Choroid plexus epithelial cell (primary cell): ENCODE measurements at regions not wholly inside any gene's neighbourhood (a gene's known extent, or its start where the extent isn't known, plus 50 kb on each side); places are given as distances from the start of the nearest gene placed in this dataset.

Experiments used
- DNase-seq: peaks from one replicate; pipeline ENCODE4 v3.0.0-alpha.2; 2010; ENCODE audit warnings: low read depth
- H3K4me3 ChIP-seq: 2 replicates; pipeline ENCODE4 v1.5.1; 2011; ENCODE audit warnings: low read depth, mild to moderate bottlenecking, control low read depth, low read length, moderate library complexity
- CTCF ChIP-seq: conservative IDR thresholded peaks from 2 replicates; pipeline ENCODE4 v1.5.1; 2011; ENCODE audit warnings: low read depth, mild to moderate bottlenecking, control low read depth, inconsistent platforms, low read length, moderate library complexity

DNA sequence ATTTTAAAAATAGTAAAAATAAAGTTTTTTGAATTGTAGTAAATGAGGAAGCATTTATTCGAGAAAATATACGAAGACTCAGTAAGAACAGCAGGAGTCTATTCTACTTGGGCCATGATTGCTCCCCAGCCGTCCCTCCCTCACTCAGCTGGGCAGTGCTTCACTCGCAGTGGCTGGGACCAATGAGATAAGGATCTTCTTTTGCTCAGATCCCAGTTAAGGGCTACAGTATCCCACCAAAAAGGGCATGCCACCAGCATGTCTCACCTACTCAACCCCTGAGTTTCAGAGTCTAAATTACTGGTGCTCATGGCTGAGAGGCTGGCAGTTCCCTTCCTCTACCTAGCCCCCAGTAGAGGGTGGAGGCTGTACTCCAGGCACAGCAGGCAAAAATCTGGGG lies 455.7 kb upstream of the PFKP start:
- no peak overlapping the region for H3K4me3 ChIP-seq
- no peak for DNase-seq
- no peak for TF ChIP-seq CTCF

GRCh38 chr10:2610946-2611345 lies 456.4 kb upstream of the PFKP start:
- DNase-seq: no peak
- H3K4me3 ChIP-seq: no peak overlapping the region
- no peak for TF ChIP-seq CTCF

DNA sequence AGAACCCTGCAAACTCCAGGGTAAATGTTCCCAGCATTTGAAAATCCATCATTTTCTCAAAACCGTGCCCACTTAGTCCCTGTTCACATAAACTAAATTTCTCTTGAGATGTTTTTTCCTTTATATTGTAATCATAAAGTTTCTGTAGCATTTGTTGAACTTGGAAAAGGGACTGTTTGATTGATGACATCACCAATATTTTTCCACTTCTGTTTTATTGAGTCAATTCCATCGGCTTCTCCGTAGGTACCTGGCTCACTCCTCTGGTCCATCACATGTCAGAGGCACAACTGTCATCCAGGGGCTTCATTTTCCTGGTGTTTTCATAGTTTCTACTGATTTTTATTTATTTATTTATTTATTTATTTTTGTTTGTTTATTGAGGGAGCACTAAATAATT lies 462.5 kb upstream of the PFKP start:
- no peak overlapping the region for H3K4me3 ChIP-seq
- no peak for TF ChIP-seq CTCF
- DNase-seq: no peak

GRCh38 chr10:2599571-2599970 lies 467.8 kb upstream of the PFKP start:
- H3K4me3 ChIP-seq: no peak overlapping the region
- DNase-seq: no peak
- no peak for TF ChIP-seq CTCF

GRCh38 chr10:2592360-2593160 lies 474.8 kb upstream of the PFKP start:
- no peak for TF ChIP-seq CTCF
- no peak for DNase-seq
- no peak overlapping the region for H3K4me3 ChIP-seq

DNA sequence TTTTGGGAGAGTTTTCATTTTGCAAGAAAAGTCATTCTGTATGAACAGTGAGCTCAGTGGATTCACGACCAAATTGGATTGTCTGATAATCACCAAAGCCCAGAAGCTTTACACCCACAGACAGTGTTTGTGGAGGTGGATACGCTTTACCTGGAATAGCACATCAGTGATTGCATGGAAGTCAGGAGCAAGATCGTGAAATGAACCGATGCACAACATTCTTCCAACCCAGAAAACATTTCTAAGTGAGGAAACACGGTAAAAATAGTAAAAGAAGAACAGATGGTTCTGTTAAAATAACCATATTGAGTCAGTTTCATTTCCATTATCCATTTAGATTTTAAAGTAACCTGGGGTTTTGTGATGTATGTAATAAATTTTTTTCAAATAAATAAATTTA lies 478.2 kb upstream of the PFKP start:
- no peak overlapping the region for H3K4me3 ChIP-seq
- no peak for DNase-seq
- TF ChIP-seq CTCF: no peak

DNA sequence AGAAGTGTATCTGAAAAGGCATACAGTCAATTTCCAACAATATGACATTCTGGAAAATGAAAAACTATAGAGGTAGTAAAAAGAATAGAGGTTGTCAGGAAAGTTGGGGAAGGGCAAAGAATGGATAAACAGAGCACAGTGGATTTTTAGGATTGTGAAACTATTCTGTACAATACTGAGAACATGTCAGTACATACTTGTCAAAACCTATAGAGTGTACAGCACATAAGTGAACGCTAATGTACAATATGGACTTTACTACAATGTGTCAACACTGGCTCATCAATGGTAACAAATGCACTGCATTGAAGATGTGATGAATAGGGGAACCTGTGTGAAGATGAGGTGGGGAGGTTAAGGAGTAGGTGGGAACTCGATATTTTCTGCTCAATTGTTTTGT lies 483.0 kb upstream of the PFKP start:
- DNase-seq: no peak
- TF ChIP-seq CTCF: no peak
- no peak overlapping the region for H3K4me3 ChIP-seq
